ENCODE measurements at regions not wholly inside any gene's neighbourhood (a gene's known extent, or its start where the extent isn't known, plus 50 kb on each side); places are given as distances from the start of the nearest gene placed in this dataset.

GRCh38 chr5:5619546-5619945 is 197.1 kb downstream of the ICE1 start:
- TF ChIP-seq CTCF (IDR thresholded peaks at IDR 0.05; ENCODE audit: insufficient read depth, low read depth, low read length) (no peak), EZH2 (IDR thresholded peaks at IDR 0.05; ENCODE audit: insufficient read depth, low read length) (no peak)
